ENCODE measurements at regions not wholly inside any gene's neighbourhood (a gene's known extent, or its start where the extent isn't known, plus 50 kb on each side); places are given as distances from the start of the nearest gene placed in this dataset.

- Histone ChIP-seq H3K4me1 (ENCODE audit: control insufficient read depth, insufficient read depth, low read length) (no peaks in the 10 kb centered on the region), H3K9me3 (ENCODE audit: control insufficient read depth, low read length) (no peaks in the 10 kb centered on the region), H3K27me3 (ENCODE audit: control insufficient read depth, insufficient read depth) (no peaks in the 10 kb centered on the region), H3K4me3 (ENCODE audit: low read length) (no peak overlapping the region), H3K27ac (ENCODE audit: low read length) (no peak overlapping the region)
- ATAC-seq (no peak), DNase-seq (no peak)
- intact Hi-C loops (cut with DNase I) = no loop called here
- WGBS = 72% methylated on average over 3 of the region's 3 CpGs
Measured at GRCh38 chr14:87196436-87196835, 796.5 kb downstream of the GALC start.

- Histone ChIP-seq H3K4me3 (ENCODE audit: low read length) (no peak overlapping the region), H3K27ac (ENCODE audit: low read length) (no peak overlapping the region), H3K9me3 (ENCODE audit: control insufficient read depth, low read length) (no peaks in the 10 kb centered on the region), H3K27me3 (ENCODE audit: control insufficient read depth, insufficient read depth) (no peaks in the 10 kb centered on the region), H3K4me1 (ENCODE audit: control insufficient read depth, insufficient read depth, low read length) (no peaks in the 10 kb centered on the region)
- 86% methylated on average over 4 of the region's 4 CpGs for WGBS
- intact Hi-C loops (cut with DNase I) = no loop called here
- ATAC-seq (no peak), DNase-seq (no peak)
Measured at GRCh38 chr14:87187786-87188185, 805.2 kb downstream of the GALC start.

GRCh38 chr14:87186737-87187136 is 806.2 kb downstream of the GALC start:
- DNase-seq (no peak), ATAC-seq (no peak)
- H3K27ac ChIP-seq (ENCODE audit: low read length) = no peak overlapping the region
- H3K27me3 ChIP-seq (ENCODE audit: control insufficient read depth, insufficient read depth) = no peaks in the 10 kb centered on the region
- H3K4me1 ChIP-seq (ENCODE audit: control insufficient read depth, insufficient read depth, low read length) = no peaks in the 10 kb centered on the region
- intact Hi-C loops (cut with DNase I) = no loop called here
- 67% methylated on average over 5 of the region's 5 CpGs for WGBS
- no peak overlapping the region for H3K4me3 ChIP-seq (ENCODE audit: low read length)
- no peaks in the 10 kb centered on the region for H3K9me3 ChIP-seq (ENCODE audit: control insufficient read depth, low read length)

- Histone ChIP-seq H3K27ac (ENCODE audit: low read length) (no peak overlapping the region), H3K4me1 (ENCODE audit: control insufficient read depth, insufficient read depth, low read length) (no peaks in the 10 kb centered on the region), H3K9me3 (ENCODE audit: control insufficient read depth, low read length) (no peaks in the 10 kb centered on the region), H3K27me3 (ENCODE audit: control insufficient read depth, insufficient read depth) (no peaks in the 10 kb centered on the region), H3K4me3 (ENCODE audit: low read length) (no peak overlapping the region)
- DNase-seq = no peak
- ATAC-seq = no peak
- intact Hi-C loops (cut with DNase I) = no loop called here
- WGBS = 60% methylated on average over 10 of the region's 10 CpGs
Measured at GRCh38 chr14:87185961-87186560, 806.9 kb downstream of the GALC start.

GRCh38 chr14:87184180-87184579 is 808.8 kb downstream of the GALC start:
- ATAC-seq (no peak), DNase-seq (no peak)
- Histone ChIP-seq H3K9me3 (ENCODE audit: control insufficient read depth, low read length) (no peaks in the 10 kb centered on the region), H3K4me1 (ENCODE audit: control insufficient read depth, insufficient read depth, low read length) (no peaks in the 10 kb centered on the region), H3K4me3 (ENCODE audit: low read length) (no peak overlapping the region), H3K27me3 (ENCODE audit: control insufficient read depth, insufficient read depth) (no peaks in the 10 kb centered on the region), H3K27ac (ENCODE audit: low read length) (no peak overlapping the region)
- intact Hi-C loops (cut with DNase I) = no loop called here
- 82% methylated on average over 4 of the region's 4 CpGs for WGBS

- ATAC-seq (no peak), DNase-seq (no peak)
- Histone ChIP-seq H3K4me3 (ENCODE audit: low read length) (no peak overlapping the region), H3K9me3 (ENCODE audit: control insufficient read depth, low read length) (no peaks in the 10 kb centered on the region), H3K27ac (ENCODE audit: low read length) (no peak overlapping the region), H3K4me1 (ENCODE audit: control insufficient read depth, insufficient read depth, low read length) (no peaks in the 10 kb centered on the region), H3K27me3 (ENCODE audit: control insufficient read depth, insufficient read depth) (no peaks in the 10 kb centered on the region)
- intact Hi-C loops (cut with DNase I) = no loop called here
- WGBS = 58% methylated on average over 3 of the region's 3 CpGs
Measured at GRCh38 chr14:87181288-87181687, 811.7 kb downstream of the GALC start.

GRCh38 chr14:87179936-87180335 is 813.0 kb downstream of the GALC start:
- 89% methylated on average over 6 of the region's 6 CpGs for WGBS
- intact Hi-C loops (cut with DNase I) = no loop called here
- no peaks in the 10 kb centered on the region for H3K4me1 ChIP-seq (ENCODE audit: control insufficient read depth, insufficient read depth, low read length)
- H3K27ac ChIP-seq (ENCODE audit: low read length) = no peak overlapping the region
- no peak overlapping the region for H3K4me3 ChIP-seq (ENCODE audit: low read length)
- no peak for ATAC-seq
- H3K27me3 ChIP-seq (ENCODE audit: control insufficient read depth, insufficient read depth) = no peaks in the 10 kb centered on the region
- no peaks in the 10 kb centered on the region for H3K9me3 ChIP-seq (ENCODE audit: control insufficient read depth, low read length)
- DNase-seq = no peak

- Histone ChIP-seq H3K4me1 (ENCODE audit: control insufficient read depth, insufficient read depth, low read length) (no peaks in the 10 kb centered on the region), H3K9me3 (ENCODE audit: control insufficient read depth, low read length) (no peaks in the 10 kb centered on the region), H3K27ac (ENCODE audit: low read length) (no peak overlapping the region), H3K27me3 (ENCODE audit: control insufficient read depth, insufficient read depth) (no peaks in the 10 kb centered on the region), H3K4me3 (ENCODE audit: low read length) (no peak overlapping the region)
- WGBS = 70% methylated on average over 1 of the region's 1 CpG
- no peak for ATAC-seq
- intact Hi-C loops (cut with DNase I) = no loop called here
- DNase-seq = no peak
Measured at GRCh38 chr14:87178277-87178676, 814.7 kb downstream of the GALC start.

GRCh38 chr14:87175175-87175574 is 817.8 kb downstream of the GALC start:
- 31% methylated on average over 2 of the region's 2 CpGs for WGBS
- no peaks in the 10 kb centered on the region for H3K9me3 ChIP-seq (ENCODE audit: control insufficient read depth, low read length)
- H3K27ac ChIP-seq (ENCODE audit: low read length) = no peak overlapping the region
- intact Hi-C loops (cut with DNase I) = no loop called here
- H3K27me3 ChIP-seq (ENCODE audit: control insufficient read depth, insufficient read depth) = no peaks in the 10 kb centered on the region
- H3K4me3 ChIP-seq (ENCODE audit: low read length) = no peak overlapping the region
- ATAC-seq (no peak), DNase-seq (no peak)
- H3K4me1 ChIP-seq (ENCODE audit: control insufficient read depth, insufficient read depth, low read length) = no peaks in the 10 kb centered on the region

- no peaks in the 10 kb centered on the region for H3K4me1 ChIP-seq (ENCODE audit: control insufficient read depth, insufficient read depth, low read length)
- H3K27ac ChIP-seq (ENCODE audit: low read length) = no peak overlapping the region
- no peak overlapping the region for H3K4me3 ChIP-seq (ENCODE audit: low read length)
- DNase-seq (no peak), ATAC-seq (no peak)
- intact Hi-C loops (cut with DNase I) = no loop called here
- no peaks in the 10 kb centered on the region for H3K27me3 ChIP-seq (ENCODE audit: control insufficient read depth, insufficient read depth)
- WGBS = 56% methylated on average over 2 of the region's 2 CpGs
- H3K9me3 ChIP-seq (ENCODE audit: control insufficient read depth, low read length) = no peaks in the 10 kb centered on the region
Measured at GRCh38 chr14:87171141-87171540, 821.8 kb downstream of the GALC start.

- Histone ChIP-seq H3K4me3 (ENCODE audit: low read length) (no peak overlapping the region), H3K27me3 (ENCODE audit: control insufficient read depth, insufficient read depth) (no peaks in the 10 kb centered on the region), H3K27ac (ENCODE audit: low read length) (no peak overlapping the region), H3K9me3 (ENCODE audit: control insufficient read depth, low read length) (no peaks in the 10 kb centered on the region), H3K4me1 (ENCODE audit: control insufficient read depth, insufficient read depth, low read length) (no peaks in the 10 kb centered on the region)
- intact Hi-C loops (cut with DNase I) = no loop called here
- no peak for DNase-seq
- WGBS = 53% methylated on average over 3 of the region's 3 CpGs
- no peak for ATAC-seq
Measured at GRCh38 chr14:87170179-87170578, 822.8 kb downstream of the GALC start.

GRCh38 chr14:87169362-87169761 is 823.6 kb downstream of the GALC start:
- no peaks in the 10 kb centered on the region for H3K4me1 ChIP-seq (ENCODE audit: control insufficient read depth, insufficient read depth, low read length)
- no peak for DNase-seq

More at GRCh38 chr14:87169362-87169761, 823.6 kb downstream of the GALC start:
- H3K4me3 ChIP-seq (ENCODE audit: low read length) = no peak overlapping the region
- H3K27ac ChIP-seq (ENCODE audit: low read length) = no peak overlapping the region
- 82% methylated on average over 2 of the region's 2 CpGs for WGBS
- intact Hi-C loops (cut with DNase I) = no loop called here
- H3K27me3 ChIP-seq (ENCODE audit: control insufficient read depth, insufficient read depth) = no peaks in the 10 kb centered on the region
- no peaks in the 10 kb centered on the region for H3K9me3 ChIP-seq (ENCODE audit: control insufficient read depth, low read length)
- ATAC-seq = no peak
